ENCODE measurements at regions not wholly inside any gene's neighbourhood (a gene's known extent, or its start where the extent isn't known, plus 50 kb on each side); places are given as distances from the start of the nearest gene placed in this dataset.

GRCh38 chr10:34932235-34932634 lies 117.1 kb upstream of the PARD3 start:
- TF ChIP-seq, protein P1, sequence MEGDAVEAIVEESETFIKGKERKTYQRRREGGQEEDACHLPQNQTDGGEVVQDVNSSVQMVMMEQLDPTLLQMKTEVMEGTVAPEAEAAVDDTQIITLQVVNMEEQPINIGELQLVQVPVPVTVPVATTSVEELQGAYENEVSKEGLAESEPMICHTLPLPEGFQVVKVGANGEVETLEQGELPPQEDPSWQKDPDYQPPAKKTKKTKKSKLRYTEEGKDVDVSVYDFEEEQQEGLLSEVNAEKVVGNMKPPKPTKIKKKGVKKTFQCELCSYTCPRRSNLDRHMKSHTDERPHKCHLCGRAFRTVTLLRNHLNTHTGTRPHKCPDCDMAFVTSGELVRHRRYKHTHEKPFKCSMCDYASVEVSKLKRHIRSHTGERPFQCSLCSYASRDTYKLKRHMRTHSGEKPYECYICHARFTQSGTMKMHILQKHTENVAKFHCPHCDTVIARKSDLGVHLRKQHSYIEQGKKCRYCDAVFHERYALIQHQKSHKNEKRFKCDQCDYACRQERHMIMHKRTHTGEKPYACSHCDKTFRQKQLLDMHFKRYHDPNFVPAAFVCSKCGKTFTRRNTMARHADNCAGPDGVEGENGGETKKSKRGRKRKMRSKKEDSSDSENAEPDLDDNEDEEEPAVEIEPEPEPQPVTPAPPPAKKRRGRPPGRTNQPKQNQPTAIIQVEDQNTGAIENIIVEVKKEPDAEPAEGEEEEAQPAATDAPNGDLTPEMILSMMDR (IDR thresholded peaks at IDR 0.05), result no peak
- TF ChIP-seq POLR2A (IDR thresholded peaks at IDR 0.05), result no peak

All from uterus (tissue), 2 donors.